ENCODE measurements at regions not wholly inside any gene's neighbourhood (a gene's known extent, or its start where the extent isn't known, plus 50 kb on each side); places are given as distances from the start of the nearest gene placed in this dataset.

GRCh38 chr2:173614265-173614930 is 259.7 kb downstream of the CDCA7 start:
- TF ChIP-seq EZH2 (IDR thresholded peaks at IDR 0.05; ENCODE audit: borderline replicate concordance, low read depth, low read length, severe bottlenecking) = no peak
- no peak for TF ChIP-seq CTCF (IDR thresholded peaks at IDR 0.05; ENCODE audit: borderline replicate concordance, extremely low read depth, low read length, poor library complexity, severe bottlenecking)

Data from DND-41 (cell line).